ENCODE measurements at regions not wholly inside any gene's neighbourhood (a gene's known extent, or its start where the extent isn't known, plus 50 kb on each side); places are given as distances from the start of the nearest gene placed in this dataset.

DNA sequence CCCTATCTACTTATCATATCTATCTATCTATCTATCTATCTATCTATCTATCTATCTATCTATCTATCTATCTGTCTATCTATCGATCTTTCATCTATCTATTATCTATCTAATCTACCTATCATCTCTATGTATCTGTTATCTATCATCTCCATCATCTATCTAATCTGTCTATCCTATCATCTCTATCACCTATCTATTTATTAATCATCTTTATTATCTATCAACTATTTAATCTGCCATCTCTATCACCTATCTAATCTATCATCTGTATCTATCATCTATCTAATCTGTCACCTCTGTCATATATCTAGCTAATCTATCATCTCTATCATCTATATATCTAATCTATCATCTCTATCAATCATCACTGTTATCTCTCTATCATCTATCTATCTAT lies 736.3 kb downstream of the TYW1 start:
- TF ChIP-seq POLR2AphosphoS5 (IDR thresholded peaks at IDR 0.05; ENCODE audit: low read depth) = no peak
- TF ChIP-seq, protein P1, sequence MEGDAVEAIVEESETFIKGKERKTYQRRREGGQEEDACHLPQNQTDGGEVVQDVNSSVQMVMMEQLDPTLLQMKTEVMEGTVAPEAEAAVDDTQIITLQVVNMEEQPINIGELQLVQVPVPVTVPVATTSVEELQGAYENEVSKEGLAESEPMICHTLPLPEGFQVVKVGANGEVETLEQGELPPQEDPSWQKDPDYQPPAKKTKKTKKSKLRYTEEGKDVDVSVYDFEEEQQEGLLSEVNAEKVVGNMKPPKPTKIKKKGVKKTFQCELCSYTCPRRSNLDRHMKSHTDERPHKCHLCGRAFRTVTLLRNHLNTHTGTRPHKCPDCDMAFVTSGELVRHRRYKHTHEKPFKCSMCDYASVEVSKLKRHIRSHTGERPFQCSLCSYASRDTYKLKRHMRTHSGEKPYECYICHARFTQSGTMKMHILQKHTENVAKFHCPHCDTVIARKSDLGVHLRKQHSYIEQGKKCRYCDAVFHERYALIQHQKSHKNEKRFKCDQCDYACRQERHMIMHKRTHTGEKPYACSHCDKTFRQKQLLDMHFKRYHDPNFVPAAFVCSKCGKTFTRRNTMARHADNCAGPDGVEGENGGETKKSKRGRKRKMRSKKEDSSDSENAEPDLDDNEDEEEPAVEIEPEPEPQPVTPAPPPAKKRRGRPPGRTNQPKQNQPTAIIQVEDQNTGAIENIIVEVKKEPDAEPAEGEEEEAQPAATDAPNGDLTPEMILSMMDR (conservative IDR thresholded peaks at IDR 0.05; ENCODE audit: low read depth in 2 of 2) = no peak
- TF ChIP-seq, protein P2, sequence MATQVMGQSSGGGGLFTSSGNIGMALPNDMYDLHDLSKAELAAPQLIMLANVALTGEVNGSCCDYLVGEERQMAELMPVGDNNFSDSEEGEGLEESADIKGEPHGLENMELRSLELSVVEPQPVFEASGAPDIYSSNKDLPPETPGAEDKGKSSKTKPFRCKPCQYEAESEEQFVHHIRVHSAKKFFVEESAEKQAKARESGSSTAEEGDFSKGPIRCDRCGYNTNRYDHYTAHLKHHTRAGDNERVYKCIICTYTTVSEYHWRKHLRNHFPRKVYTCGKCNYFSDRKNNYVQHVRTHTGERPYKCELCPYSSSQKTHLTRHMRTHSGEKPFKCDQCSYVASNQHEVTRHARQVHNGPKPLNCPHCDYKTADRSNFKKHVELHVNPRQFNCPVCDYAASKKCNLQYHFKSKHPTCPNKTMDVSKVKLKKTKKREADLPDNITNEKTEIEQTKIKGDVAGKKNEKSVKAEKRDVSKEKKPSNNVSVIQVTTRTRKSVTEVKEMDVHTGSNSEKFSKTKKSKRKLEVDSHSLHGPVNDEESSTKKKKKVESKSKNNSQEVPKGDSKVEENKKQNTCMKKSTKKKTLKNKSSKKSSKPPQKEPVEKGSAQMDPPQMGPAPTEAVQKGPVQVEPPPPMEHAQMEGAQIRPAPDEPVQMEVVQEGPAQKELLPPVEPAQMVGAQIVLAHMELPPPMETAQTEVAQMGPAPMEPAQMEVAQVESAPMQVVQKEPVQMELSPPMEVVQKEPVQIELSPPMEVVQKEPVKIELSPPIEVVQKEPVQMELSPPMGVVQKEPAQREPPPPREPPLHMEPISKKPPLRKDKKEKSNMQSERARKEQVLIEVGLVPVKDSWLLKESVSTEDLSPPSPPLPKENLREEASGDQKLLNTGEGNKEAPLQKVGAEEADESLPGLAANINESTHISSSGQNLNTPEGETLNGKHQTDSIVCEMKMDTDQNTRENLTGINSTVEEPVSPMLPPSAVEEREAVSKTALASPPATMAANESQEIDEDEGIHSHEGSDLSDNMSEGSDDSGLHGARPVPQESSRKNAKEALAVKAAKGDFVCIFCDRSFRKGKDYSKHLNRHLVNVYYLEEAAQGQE (IDR thresholded peaks at IDR 0.05; ENCODE audit: unreplicated experiment) = no peak
